LNCAP (cell line): ENCODE measurements at regions not wholly inside any gene's neighbourhood (a gene's known extent, or its start where the extent isn't known, plus 50 kb on each side); places are given as distances from the start of the nearest gene placed in this dataset.

ENCODE experiments used
- TF ChIP-seq, protein P1 (sequence below): fragments of 450-650 bp; IDR thresholded peaks from 2 replicates; pipeline ENCODE4 v1.5.1; 2017; ENCODE audit warnings: mild to moderate bottlenecking

GRCh38 chr5:155167736-155168135 lies 154.2 kb downstream of the KIF4B start:
- TF ChIP-seq, protein P1, sequence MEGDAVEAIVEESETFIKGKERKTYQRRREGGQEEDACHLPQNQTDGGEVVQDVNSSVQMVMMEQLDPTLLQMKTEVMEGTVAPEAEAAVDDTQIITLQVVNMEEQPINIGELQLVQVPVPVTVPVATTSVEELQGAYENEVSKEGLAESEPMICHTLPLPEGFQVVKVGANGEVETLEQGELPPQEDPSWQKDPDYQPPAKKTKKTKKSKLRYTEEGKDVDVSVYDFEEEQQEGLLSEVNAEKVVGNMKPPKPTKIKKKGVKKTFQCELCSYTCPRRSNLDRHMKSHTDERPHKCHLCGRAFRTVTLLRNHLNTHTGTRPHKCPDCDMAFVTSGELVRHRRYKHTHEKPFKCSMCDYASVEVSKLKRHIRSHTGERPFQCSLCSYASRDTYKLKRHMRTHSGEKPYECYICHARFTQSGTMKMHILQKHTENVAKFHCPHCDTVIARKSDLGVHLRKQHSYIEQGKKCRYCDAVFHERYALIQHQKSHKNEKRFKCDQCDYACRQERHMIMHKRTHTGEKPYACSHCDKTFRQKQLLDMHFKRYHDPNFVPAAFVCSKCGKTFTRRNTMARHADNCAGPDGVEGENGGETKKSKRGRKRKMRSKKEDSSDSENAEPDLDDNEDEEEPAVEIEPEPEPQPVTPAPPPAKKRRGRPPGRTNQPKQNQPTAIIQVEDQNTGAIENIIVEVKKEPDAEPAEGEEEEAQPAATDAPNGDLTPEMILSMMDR = no peak

DNA sequence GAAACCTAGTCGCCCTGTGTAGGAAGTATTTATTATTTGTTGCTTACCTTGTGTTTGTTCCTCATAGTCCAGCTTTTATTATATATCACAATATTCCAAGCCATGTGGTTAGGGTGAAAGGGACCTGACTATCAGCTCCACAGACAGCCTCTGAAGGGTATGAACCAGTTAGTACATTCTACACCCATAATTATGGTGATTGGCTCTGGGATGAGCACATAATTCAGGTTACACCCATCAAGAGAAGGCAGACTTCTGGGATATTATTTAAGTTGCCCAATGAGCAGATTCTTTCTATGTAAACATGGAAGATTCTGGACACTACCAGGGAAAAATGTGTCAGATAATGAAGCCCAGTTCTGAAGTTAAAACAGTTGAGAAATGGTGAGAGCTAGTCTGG lies 168.0 kb downstream of the KIF4B start:
- TF ChIP-seq, protein P1 = no peak

DNA sequence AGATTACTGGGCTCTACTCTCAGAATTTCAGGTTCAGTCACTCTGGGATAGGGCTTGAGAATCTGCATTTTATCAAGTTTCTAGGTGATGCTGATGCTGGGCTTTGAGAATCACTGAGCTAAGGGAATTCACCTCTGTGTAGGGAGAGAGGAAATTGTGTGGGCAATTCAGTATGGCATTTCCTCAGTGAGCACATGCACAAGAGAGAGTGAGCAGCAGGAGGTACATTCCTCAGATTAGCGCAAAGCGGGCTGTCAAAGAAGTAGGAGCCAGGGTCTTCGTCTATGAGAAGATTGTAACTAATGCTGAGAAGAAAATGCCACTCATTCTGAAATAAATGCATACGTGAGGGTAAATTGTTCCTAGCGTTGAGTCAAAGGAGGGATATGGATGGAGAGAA lies 175.9 kb downstream of the KIF4B start:
- TF ChIP-seq, protein P1 = no peak

- TF ChIP-seq, protein P1 = no peak
Measured at GRCh38 chr5:155189981-155190380, 176.4 kb downstream of the KIF4B start.

DNA sequence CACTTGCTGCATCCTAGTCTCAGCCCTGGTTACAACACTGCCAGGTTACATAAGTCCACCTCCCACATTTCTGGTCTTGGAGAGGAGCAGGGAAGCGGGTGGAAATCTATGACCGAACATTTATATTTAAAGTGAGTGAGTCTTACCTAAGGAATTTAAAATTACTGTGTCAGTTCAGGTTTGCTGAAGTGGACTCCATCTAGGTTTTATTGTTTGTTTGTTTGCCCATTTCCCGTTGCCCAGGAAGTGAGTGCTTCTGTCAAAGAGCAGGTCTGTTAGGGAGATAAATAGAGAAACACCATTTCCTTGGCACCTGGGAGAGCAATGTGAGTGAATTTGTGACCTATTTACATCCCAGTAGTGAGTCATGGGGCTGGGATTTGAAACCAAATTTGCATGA lies 179.5 kb downstream of the KIF4B start:
- TF ChIP-seq, protein P1 = no peak

DNA sequence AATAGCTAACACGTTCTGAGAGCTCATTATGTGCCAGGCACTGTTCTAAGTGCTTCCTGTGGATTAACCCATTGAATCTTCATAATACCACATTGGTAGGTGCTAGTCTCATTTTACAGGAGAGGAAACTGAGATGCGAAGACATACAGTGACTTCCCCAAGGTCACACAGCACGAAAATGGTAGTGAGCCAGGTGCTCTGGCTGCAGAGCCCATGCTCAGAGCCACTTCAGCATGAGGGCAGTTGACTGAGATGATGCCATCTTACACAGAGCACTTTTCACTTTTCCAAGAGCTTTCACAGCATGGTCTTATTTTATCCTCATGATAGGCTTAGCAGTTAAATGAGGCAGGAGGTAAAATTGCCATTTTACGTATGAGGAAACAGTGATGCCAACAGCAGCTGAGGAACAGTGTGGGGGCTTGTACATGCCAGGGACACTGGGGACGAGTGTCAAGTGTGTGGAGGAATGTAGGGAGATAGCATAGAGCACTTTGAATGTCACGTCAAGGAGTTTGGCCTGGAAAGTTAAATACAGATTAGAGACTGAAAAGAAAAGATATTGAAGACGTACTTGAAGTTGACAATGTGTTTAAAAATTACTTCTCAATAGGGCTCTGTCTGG lies 180.0 kb downstream of the KIF4B start:
- TF ChIP-seq, protein P1 = no peak

DNA sequence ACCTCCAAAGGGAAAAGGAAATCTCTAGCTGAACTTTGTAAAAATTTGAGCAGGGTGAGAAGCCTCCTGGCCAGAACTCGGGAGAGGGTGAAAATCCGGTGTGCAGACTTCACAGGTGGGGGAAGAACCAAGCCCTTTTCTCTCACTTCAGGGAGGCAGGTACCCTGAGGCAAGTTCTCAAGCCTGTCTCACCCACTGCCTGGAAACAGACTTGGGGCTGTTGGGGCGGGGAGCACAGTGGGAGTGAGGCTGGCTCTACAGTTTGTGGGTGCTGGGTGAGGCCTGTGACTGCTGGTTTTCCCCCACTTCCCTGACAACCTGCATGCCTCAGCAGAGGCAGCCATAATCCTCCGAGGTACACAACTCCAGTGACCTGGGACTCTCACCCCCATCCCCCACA lies 187.1 kb downstream of the KIF4B start:
- TF ChIP-seq, protein P1 = no peak

- TF ChIP-seq, protein P1 = no peak
Measured at GRCh38 chr5:155211764-155212163, 198.2 kb downstream of the KIF4B start.
